ENCODE measurements at regions not wholly inside any gene's neighbourhood (a gene's known extent, or its start where the extent isn't known, plus 50 kb on each side); places are given as distances from the start of the nearest gene placed in this dataset.
A peak's percentile ranks its signal among the peaks of the same experiment; 100 is the strongest.

DNA sequence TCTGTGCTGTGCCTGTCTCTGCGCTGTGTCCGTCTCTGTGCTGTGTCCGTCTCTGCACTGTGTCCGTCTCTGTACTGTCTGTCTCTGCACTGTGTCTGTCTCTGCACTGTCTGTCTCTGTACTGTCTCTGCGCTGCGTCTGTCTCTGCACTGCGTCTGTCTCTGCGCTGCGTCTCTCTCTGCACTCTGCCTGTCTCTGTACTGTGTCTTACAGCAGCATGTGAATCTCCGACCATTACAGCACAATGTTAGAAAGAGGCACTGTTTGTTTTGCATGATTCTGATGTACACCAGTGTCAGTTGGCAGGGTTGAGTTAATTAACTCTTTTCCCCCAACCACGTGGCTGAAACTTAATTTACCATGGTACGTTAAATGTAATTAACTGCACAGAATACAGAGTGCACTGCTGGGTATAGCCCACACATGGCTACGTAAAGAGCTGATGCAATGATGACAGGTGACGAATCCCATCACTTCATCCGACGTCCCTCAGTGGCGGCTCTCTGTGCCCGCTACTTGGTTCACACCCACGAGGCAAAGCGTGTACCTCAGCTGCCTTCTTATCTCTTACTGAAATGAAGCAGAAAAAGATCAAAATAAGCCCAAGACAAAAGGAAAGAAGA, 127.7 kb upstream of the SFSWAP start:
- Histone ChIP-seq H3K36me3 (ENCODE audit: insufficient read depth, low read length, poor library complexity, severe bottlenecking) (no peaks in the 10 kb centered on the region), H3K9me3 (ENCODE audit: low read depth, low read length, poor library complexity, severe bottlenecking) (no peaks in the 10 kb centered on the region), H3K4me3 (ENCODE audit: low read depth, low read length, poor library complexity, severe bottlenecking) (no peak overlapping the region), H3K27ac (ENCODE audit: low read depth, low read length, poor library complexity, severe bottlenecking) (no peak overlapping the region), H3K27me3 (replicated peaks; ENCODE audit: insufficient read depth, low read depth, low read length, poor library complexity) (peaks cover 27% of the 10 kb centered on the region), H3K4me1 (ENCODE audit: insufficient read depth, low read length, poor library complexity, severe bottlenecking) (no peaks in the 10 kb centered on the region)
- ChIA-PET CTCF (no interaction called here), POLR2A (ENCODE audit: low non-redundant PET) (no interaction called here)
- no TSS peak for BruUV-seq (replicated peaks)
- intact Hi-C loops (cut with micrococcal nuclease; ENCODE audit: unreplicated experiment), result no loop called here
- peak; percentile 42 for DNase-seq (ENCODE audit: low spot score)
- TF ChIP-seq EZH2 (IDR thresholded peaks at IDR 0.05; ENCODE audit: borderline replicate concordance, low read depth, low read length, poor library complexity, severe bottlenecking), result no peak
- TF ChIP-seq, protein P1, sequence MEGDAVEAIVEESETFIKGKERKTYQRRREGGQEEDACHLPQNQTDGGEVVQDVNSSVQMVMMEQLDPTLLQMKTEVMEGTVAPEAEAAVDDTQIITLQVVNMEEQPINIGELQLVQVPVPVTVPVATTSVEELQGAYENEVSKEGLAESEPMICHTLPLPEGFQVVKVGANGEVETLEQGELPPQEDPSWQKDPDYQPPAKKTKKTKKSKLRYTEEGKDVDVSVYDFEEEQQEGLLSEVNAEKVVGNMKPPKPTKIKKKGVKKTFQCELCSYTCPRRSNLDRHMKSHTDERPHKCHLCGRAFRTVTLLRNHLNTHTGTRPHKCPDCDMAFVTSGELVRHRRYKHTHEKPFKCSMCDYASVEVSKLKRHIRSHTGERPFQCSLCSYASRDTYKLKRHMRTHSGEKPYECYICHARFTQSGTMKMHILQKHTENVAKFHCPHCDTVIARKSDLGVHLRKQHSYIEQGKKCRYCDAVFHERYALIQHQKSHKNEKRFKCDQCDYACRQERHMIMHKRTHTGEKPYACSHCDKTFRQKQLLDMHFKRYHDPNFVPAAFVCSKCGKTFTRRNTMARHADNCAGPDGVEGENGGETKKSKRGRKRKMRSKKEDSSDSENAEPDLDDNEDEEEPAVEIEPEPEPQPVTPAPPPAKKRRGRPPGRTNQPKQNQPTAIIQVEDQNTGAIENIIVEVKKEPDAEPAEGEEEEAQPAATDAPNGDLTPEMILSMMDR (conservative IDR thresholded peaks at IDR 0.05; ENCODE audit: low read depth, low read length), result no peak

DNA sequence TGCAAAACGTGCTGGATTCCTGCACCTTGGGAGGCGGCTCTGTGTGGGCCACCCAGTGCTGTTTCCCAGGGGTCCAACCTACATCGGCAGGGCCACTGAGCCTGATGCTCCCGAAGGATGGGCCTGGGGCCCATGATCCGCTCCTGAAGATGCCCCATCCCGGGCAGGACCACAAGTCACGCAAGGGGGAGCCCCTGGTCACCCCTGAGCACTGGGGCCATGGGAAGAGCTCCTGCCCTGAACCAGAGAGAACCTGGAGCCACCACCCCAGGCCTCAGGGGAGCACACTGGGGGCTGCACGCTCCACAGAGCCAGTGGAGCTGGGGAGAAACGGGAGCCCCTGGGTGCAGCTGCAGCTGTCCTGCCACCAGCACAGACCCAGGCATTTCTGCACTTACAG, 124.6 kb upstream of the SFSWAP start:
- no peaks in the 10 kb centered on the region for H3K4me1 ChIP-seq (ENCODE audit: insufficient read depth, low read length, poor library complexity, severe bottlenecking)
- H3K27ac ChIP-seq (ENCODE audit: low read depth, low read length, poor library complexity, severe bottlenecking), result no peak overlapping the region
- DNase-seq (ENCODE audit: low spot score), result no peak
- no peak overlapping the region for H3K4me3 ChIP-seq (ENCODE audit: low read depth, low read length, poor library complexity, severe bottlenecking)
- BruUV-seq (replicated peaks), result no TSS peak
- peaks cover 24% of the 10 kb centered on the region for H3K27me3 ChIP-seq (replicated peaks; ENCODE audit: insufficient read depth, low read depth, low read length, poor library complexity)
- CTCF ChIA-PET, result no interaction called here
- no peaks in the 10 kb centered on the region for H3K36me3 ChIP-seq (ENCODE audit: insufficient read depth, low read length, poor library complexity, severe bottlenecking)
- intact Hi-C loops (cut with micrococcal nuclease; ENCODE audit: unreplicated experiment), result no loop called here
- no peaks in the 10 kb centered on the region for H3K9me3 ChIP-seq (ENCODE audit: low read depth, low read length, poor library complexity, severe bottlenecking)
- POLR2A ChIA-PET (ENCODE audit: low non-redundant PET), result no interaction called here
- TF ChIP-seq, protein P1 (conservative IDR thresholded peaks at IDR 0.05; ENCODE audit: low read depth, low read length), result no peak
- TF ChIP-seq EZH2 (IDR thresholded peaks at IDR 0.05; ENCODE audit: borderline replicate concordance, low read depth, low read length, poor library complexity, severe bottlenecking), result no peak

DNA sequence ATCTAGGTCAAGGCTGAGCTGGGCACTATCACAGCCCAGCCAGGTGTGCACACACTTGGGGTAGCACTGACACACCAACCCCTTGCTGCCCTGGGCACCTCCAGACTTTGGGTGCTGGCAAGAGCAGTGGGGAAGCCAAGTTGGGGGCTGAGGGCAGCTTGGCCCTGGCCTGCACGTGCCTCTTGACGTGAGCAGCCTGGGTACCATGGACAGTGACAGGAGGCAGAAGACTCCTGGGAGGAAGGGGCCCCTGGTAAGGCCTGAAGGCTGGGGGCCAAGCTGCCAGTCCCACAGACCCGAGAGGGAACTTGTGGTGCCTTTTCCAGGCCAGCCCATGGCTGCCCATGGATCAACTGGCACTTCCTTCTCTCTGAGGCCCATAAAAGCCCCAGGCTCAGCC, 124.1 kb upstream of the SFSWAP start:
- no peaks in the 10 kb centered on the region for H3K36me3 ChIP-seq (ENCODE audit: insufficient read depth, low read length, poor library complexity, severe bottlenecking)
- TF ChIP-seq, protein P1 (conservative IDR thresholded peaks at IDR 0.05; ENCODE audit: low read depth, low read length), result no peak
- DNase-seq (ENCODE audit: low spot score), result no peak
- no peaks in the 10 kb centered on the region for H3K9me3 ChIP-seq (ENCODE audit: low read depth, low read length, poor library complexity, severe bottlenecking)
- intact Hi-C loops (cut with micrococcal nuclease; ENCODE audit: unreplicated experiment), result no loop called here
- POLR2A ChIA-PET (ENCODE audit: low non-redundant PET), result no interaction called here
- H3K27me3 ChIP-seq (replicated peaks; ENCODE audit: insufficient read depth, low read depth, low read length, poor library complexity), result peaks cover 25% of the 10 kb centered on the region
- no peak overlapping the region for H3K4me3 ChIP-seq (ENCODE audit: low read depth, low read length, poor library complexity, severe bottlenecking)
- no peak overlapping the region for H3K27ac ChIP-seq (ENCODE audit: low read depth, low read length, poor library complexity, severe bottlenecking)
- CTCF ChIA-PET, result no interaction called here
- H3K4me1 ChIP-seq (ENCODE audit: insufficient read depth, low read length, poor library complexity, severe bottlenecking), result no peaks in the 10 kb centered on the region
- BruUV-seq (replicated peaks), result no TSS peak
